ENCODE measurements at regions not wholly inside any gene's neighbourhood (a gene's known extent, or its start where the extent isn't known, plus 50 kb on each side); places are given as distances from the start of the nearest gene placed in this dataset.
"Not testable (repeated sequence)": the region's sequence is repeated elsewhere in the genome, so short reads cannot be mapped to it uniquely, and the experiment has no call there.

- no peak for DNase-seq
These were observed 73.9 kb upstream of the BACH2 start for GRCh38 chr6:90370493-90370959.

- no peak for DNase-seq
These were observed 73.0 kb upstream of the BACH2 start for GRCh38 chr6:90369651-90370050.

- peak; percentile 69 to 91 for DNase-seq
These were observed 72.4 kb upstream of the BACH2 start for GRCh38 chr6:90369024-90369519.

GRCh38 chr6:90368601-90369000 lies 72.0 kb upstream of the BACH2 start:
- peak in 1 of 2 experiments; percentile 59 for DNase-seq

- DNase-seq = peak; percentile 23 to 81
These were observed 71.4 kb upstream of the BACH2 start for GRCh38 chr6:90368001-90368400.

GRCh38 chr6:90365565-90366219 lies 69.0 kb upstream of the BACH2 start:
- no peak for DNase-seq

- DNase-seq = no peak
These were observed 68.4 kb upstream of the BACH2 start for GRCh38 chr6:90365002-90365401.

- no peak for DNase-seq
These were observed 67.6 kb upstream of the BACH2 start for GRCh38 chr6:90364286-90364685.

- peak; percentile 39 to 80 for DNase-seq
These were observed 65.7 kb upstream of the BACH2 start for GRCh38 chr6:90362318-90362717.

GRCh38 chr6:90361174-90361573 lies 64.5 kb upstream of the BACH2 start:
- DNase-seq = no peak

- DNase-seq = not testable (repeated sequence)
These were observed 61.6 kb upstream of the BACH2 start for GRCh38 chr6:90358036-90358770.

GRCh38 chr6:90356012-90356421 lies 59.4 kb upstream of the BACH2 start:
- no peak for DNase-seq

- DNase-seq = no peak
These were observed 58.3 kb upstream of the BACH2 start for GRCh38 chr6:90354961-90355360.

GRCh38 chr6:90351696-90352095 lies 55.1 kb upstream of the BACH2 start:
- no peak for DNase-seq

GRCh38 chr6:90350689-90351554 lies 54.3 kb upstream of the BACH2 start:
- no peak for DNase-seq

- DNase-seq = no peak
These were observed 50.8 kb upstream of the BACH2 start for GRCh38 chr6:90347411-90347851.

- DNase-seq = no peak
These were observed 50.1 kb upstream of the BACH2 start for GRCh38 chr6:90346729-90347128.
